GM23248 (cell line): ENCODE measurements at regions not wholly inside any gene's neighbourhood (a gene's known extent, or its start where the extent isn't known, plus 50 kb on each side); places are given as distances from the start of the nearest gene placed in this dataset.
A peak's percentile ranks its signal among the peaks of the same experiment; 100 is the strongest.

Source experiments
- DNase-seq: peaks from one replicate; pipeline ENCODE4 v3.0.0-alpha.2; 2015
- H2AFZ ChIP-seq: fragments of 200-600 bp; sonication (generic); 2 replicates; pipeline ENCODE4 v1.6.1; 2016; ENCODE audit warnings: antibody characterized with exemption
- H3F3A ChIP-seq: fragments of 200-600 bp; sonication (generic); 2 replicates; pipeline ENCODE4 v1.6.1; 2016; ENCODE audit warnings: mild to moderate bottlenecking, antibody characterized with exemption, mixed run types; ENCODE audit not compliant: insufficient read depth
- H3K27ac ChIP-seq: fragments of 200-600 bp; sonication (generic); 2 replicates; pipeline ENCODE4 v1.5.1; 2016; ENCODE audit warnings: mild to moderate bottlenecking
- H3K27me3 ChIP-seq: fragments of 200-600 bp; sonication (generic); replicated peaks from 2 replicates; pipeline ENCODE4 v1.6.1; 2016; ENCODE audit warnings: mild to moderate bottlenecking; ENCODE audit not compliant: insufficient read depth
- H3K36me3 ChIP-seq: fragments of 200-600 bp; sonication (generic); 2 replicates; pipeline ENCODE4 v1.6.1; 2016; ENCODE audit warnings: low read depth, mild to moderate bottlenecking
- H3K4me1 ChIP-seq: fragments of 200-600 bp; sonication (generic); 2 replicates; pipeline ENCODE4 v1.6.1; 2016; ENCODE audit warnings: mild to moderate bottlenecking; ENCODE audit not compliant: insufficient read depth
- H3K4me2 ChIP-seq: fragments of 200-600 bp; sonication (generic); one replicate; pipeline ENCODE4 v1.6.1; 2016; ENCODE audit warnings: mild to moderate bottlenecking; ENCODE audit not compliant: unreplicated experiment
- H3K4me3 ChIP-seq: fragments of 200-600 bp; sonication (generic); 2 replicates; pipeline ENCODE4 v1.5.1; 2016; ENCODE audit warnings: mild to moderate bottlenecking
- H3K79me2 ChIP-seq: fragments of 200-600 bp; sonication (generic); 2 replicates; pipeline ENCODE4 v1.6.1; 2016; ENCODE audit warnings: mild to moderate bottlenecking; ENCODE audit not compliant: insufficient read depth
- H3K9ac ChIP-seq: fragments of 200-600 bp; sonication (generic); 2 replicates; pipeline ENCODE4 v1.6.1; 2016; ENCODE audit warnings: mild to moderate bottlenecking
- H3K9me2 ChIP-seq: fragments of 200-600 bp; sonication (generic); 2 replicates; pipeline ENCODE4 v1.6.1; 2016; ENCODE audit warnings: mixed run types, mild to moderate bottlenecking, moderate library complexity; ENCODE audit not compliant: insufficient read depth
- H3K9me3 ChIP-seq: fragments of 200-600 bp; sonication (generic); one replicate; pipeline ENCODE4 v1.6.1; 2017; ENCODE audit warnings: low read depth
- H4K20me1 ChIP-seq: fragments of 200-600 bp; sonication (generic); 2 replicates; pipeline ENCODE4 v1.6.0; 2016; ENCODE audit not compliant: insufficient read depth
- EZH2 ChIP-seq: fragments of 200-600 bp; sonication (generic); IDR thresholded peaks from 2 replicates; pipeline ENCODE4 v1.6.1; 2018; ENCODE audit warnings: antibody characterized with exemption, mild to moderate bottlenecking; ENCODE audit not compliant: insufficient read depth, poor library complexity, severe bottlenecking
- EZH2phosphoT487 ChIP-seq: fragments of 200-600 bp; sonication (generic); IDR thresholded peaks from 2 replicates; pipeline ENCODE4 v1.6.1; 2018; ENCODE audit warnings: antibody characterized with exemption, moderate library complexity, mild to moderate bottlenecking, low read depth; ENCODE audit not compliant: insufficient read depth
- WGBS, 2 experiments: methylation state at CpG; one replicate each; pipeline ENCODE4 v1.1.6; 2015 to 2017; ENCODE audit warnings: low lambda C conversion rate in 2 of 2, low coverage in 1 of 2; ENCODE audit errors: missing lambda C conversion rate in 2 of 2; 5-methylcytosine and 5-hydroxymethylcytosine counted together
- in situ Hi-C: fragments of 300-500 bp; cut with MboI; formaldehyde crosslinking; loops from 2 replicates; pipeline ENCODE4 v1.15.0; 2020

- Histone ChIP-seq H3K4me2 (no peak overlapping the region), H3K9me3 (no peaks in the 10 kb centered on the region), H3K79me2 (no peaks in the 10 kb centered on the region), H3K36me3 (no peaks in the 10 kb centered on the region), H3K27me3 (no peaks in the 10 kb centered on the region), H3K4me3 (no peak overlapping the region), H3F3A (no peaks in the 10 kb centered on the region), H3K27ac (no peak overlapping the region), H2AFZ (no peak overlapping the region), H3K9me2 (no peaks in the 10 kb centered on the region), H4K20me1 (no peaks in the 10 kb centered on the region), H3K9ac (no peak overlapping the region), H3K4me1 (no peaks in the 10 kb centered on the region)
- TF ChIP-seq EZH2phosphoT487 (no peak), EZH2 (no peak)
- in situ Hi-C loops = no loop called here
- no peak for DNase-seq
- 35 to 37% methylated on average over 1 of the region's 1 CpG for WGBS, 2 experiments
Observed at GRCh38 chr4:14079601-14080000, 452.1 kb upstream of the BOD1L1 start.

DNA sequence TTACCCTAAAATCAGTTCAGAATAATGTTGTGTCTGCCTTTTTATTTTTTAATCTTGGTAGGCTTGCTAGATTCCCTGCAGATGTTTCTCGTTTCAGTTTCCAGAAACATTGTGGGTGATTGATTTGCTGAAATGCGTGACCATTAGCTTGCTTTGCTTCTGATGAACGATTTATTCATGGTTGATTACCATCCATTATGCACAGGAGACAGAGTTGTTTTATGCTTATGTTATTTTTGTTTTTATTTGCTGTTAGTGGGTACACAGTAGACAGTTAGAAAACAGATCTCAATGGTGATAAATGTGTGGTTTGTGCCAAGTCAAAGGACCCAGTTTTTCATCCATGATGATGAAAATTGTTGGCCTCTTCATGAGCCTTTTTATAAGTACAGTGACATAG is 455.6 kb upstream of the BOD1L1 start:
- Histone ChIP-seq H3K4me2 (no peak overlapping the region), H3K4me3 (no peak overlapping the region), H3K36me3 (no peaks in the 10 kb centered on the region), H3K9me2 (no peaks in the 10 kb centered on the region), H3K27ac (no peak overlapping the region), H3K27me3 (no peaks in the 10 kb centered on the region), H2AFZ (peak overlapping the region; percentile 29; the same call in 1 of the 2 replicates), H3F3A (no peaks in the 10 kb centered on the region), H4K20me1 (no peaks in the 10 kb centered on the region), H3K9me3 (no peaks in the 10 kb centered on the region), H3K9ac (no peak overlapping the region), H3K79me2 (no peaks in the 10 kb centered on the region), H3K4me1 (no peaks in the 10 kb centered on the region)
- in situ Hi-C loops = no loop called here
- DNase-seq = no peak
- WGBS, 2 experiments = 18 to 22% methylated on average over 3 of the region's 3 CpGs
- no peak for TF ChIP-seq EZH2
- TF ChIP-seq EZH2phosphoT487 = no peak

- Histone ChIP-seq H3K27me3 (no peaks in the 10 kb centered on the region), H3K9me3 (no peaks in the 10 kb centered on the region), H2AFZ (no peak overlapping the region), H3F3A (no peaks in the 10 kb centered on the region), H3K9me2 (no peaks in the 10 kb centered on the region), H3K4me1 (no peaks in the 10 kb centered on the region), H3K79me2 (no peaks in the 10 kb centered on the region), H3K27ac (no peak overlapping the region), H3K4me3 (no peak overlapping the region), H3K9ac (no peak overlapping the region), H3K4me2 (no peak overlapping the region), H4K20me1 (no peaks in the 10 kb centered on the region), H3K36me3 (no peaks in the 10 kb centered on the region)
- WGBS, 2 experiments = 35% methylated on average over 2 of the region's 2 CpGs
- no peak for TF ChIP-seq EZH2
- TF ChIP-seq EZH2phosphoT487 = no peak
- DNase-seq = no peak
- in situ Hi-C loops = no loop called here
Observed at GRCh38 chr4:14084598-14084997, 457.1 kb upstream of the BOD1L1 start.

DNA sequence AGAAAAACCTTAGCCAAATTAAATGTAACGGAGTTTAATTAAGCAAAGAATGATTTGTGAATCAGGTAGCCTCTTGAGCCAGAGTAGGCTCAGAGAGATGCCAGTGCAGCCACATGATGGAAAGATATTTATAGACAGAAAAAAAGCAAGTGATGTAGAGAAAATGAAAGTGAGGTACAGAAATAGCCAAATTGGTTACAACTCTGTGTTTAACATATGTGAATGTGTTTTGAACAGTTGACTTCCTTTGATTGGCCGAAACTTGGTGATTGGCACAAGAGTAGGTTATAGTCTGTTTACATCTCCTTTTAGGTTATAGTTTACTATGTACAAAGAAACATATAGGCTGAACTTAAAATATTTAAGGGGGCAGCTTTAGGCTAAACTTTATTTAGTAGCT is 459.9 kb upstream of the BOD1L1 start:
- Histone ChIP-seq H3K27ac (no peak overlapping the region), H3K9me3 (no peaks in the 10 kb centered on the region), H3K9me2 (no peaks in the 10 kb centered on the region), H3K79me2 (no peaks in the 10 kb centered on the region), H3K4me2 (no peak overlapping the region), H3F3A (no peaks in the 10 kb centered on the region), H3K9ac (no peak overlapping the region), H2AFZ (no peak overlapping the region), H4K20me1 (no peaks in the 10 kb centered on the region), H3K4me3 (no peak overlapping the region), H3K27me3 (no peaks in the 10 kb centered on the region), H3K4me1 (no peaks in the 10 kb centered on the region), H3K36me3 (no peaks in the 10 kb centered on the region)
- WGBS, 2 experiments = 50 to 67% methylated on average over 2 of the region's 2 CpGs
- in situ Hi-C loops = no loop called here
- TF ChIP-seq EZH2 (no peak), EZH2phosphoT487 (no peak)
- DNase-seq = no peak

- Histone ChIP-seq H3K9me3 (no peaks in the 10 kb centered on the region), H3K4me1 (no peaks in the 10 kb centered on the region), H3K27me3 (no peaks in the 10 kb centered on the region), H3K79me2 (no peaks in the 10 kb centered on the region), H3K4me3 (no peak overlapping the region), H3K9me2 (no peaks in the 10 kb centered on the region), H2AFZ (no peak overlapping the region), H3K4me2 (no peak overlapping the region), H3K36me3 (no peaks in the 10 kb centered on the region), H3K27ac (no peak overlapping the region), H3F3A (no peaks in the 10 kb centered on the region), H4K20me1 (no peaks in the 10 kb centered on the region), H3K9ac (no peak overlapping the region)
- TF ChIP-seq EZH2 = no peak
- no peak for TF ChIP-seq EZH2phosphoT487
- no peak for DNase-seq
- 18 to 31% methylated on average over 1 of the region's 1 CpG for WGBS, 2 experiments
- in situ Hi-C loops = no loop called here
Observed at GRCh38 chr4:14087921-14088320, 460.4 kb upstream of the BOD1L1 start.
